ENCODE measurements at regions not wholly inside any gene's neighbourhood (a gene's known extent, or its start where the extent isn't known, plus 50 kb on each side); places are given as distances from the start of the nearest gene placed in this dataset.

- CTCF ChIA-PET = no interaction called here
- DNase-seq (ENCODE audit: extremely low spot score) = no peak
- POLR2A ChIA-PET = no interaction called here
- TF ChIP-seq CTCF (IDR thresholded peaks at IDR 0.05; ENCODE audit: control extremely low read depth, extremely low read depth, low read depth, missing control alignments) = no peak
Measured at GRCh38 chr5:165201369-165201768, 1696.0 kb downstream of the MAT2B start.

GRCh38 chr5:165201771-165202518 is 1696.5 kb downstream of the MAT2B start:
- ChIA-PET POLR2A (no interaction called here), CTCF (no interaction called here)
- no peak for TF ChIP-seq CTCF (IDR thresholded peaks at IDR 0.05; ENCODE audit: control extremely low read depth, extremely low read depth, low read depth, missing control alignments)
- DNase-seq (ENCODE audit: extremely low spot score) = no peak

- ChIA-PET POLR2A (no interaction called here), CTCF (no interaction called here)
- TF ChIP-seq CTCF (IDR thresholded peaks at IDR 0.05; ENCODE audit: control extremely low read depth, extremely low read depth, low read depth, missing control alignments) = no peak
- no peak for DNase-seq (ENCODE audit: extremely low spot score)
Measured at GRCh38 chr5:165202519-165202910, 1697.1 kb downstream of the MAT2B start.

- peak; percentile 52 for TF ChIP-seq CTCF (IDR thresholded peaks at IDR 0.05; ENCODE audit: control extremely low read depth, extremely low read depth, low read depth, missing control alignments)
- CTCF ChIA-PET = no interaction called here
- POLR2A ChIA-PET = no interaction called here
- DNase-seq (ENCODE audit: extremely low spot score) = no peak
Measured at GRCh38 chr5:165209101-165209727, 1703.8 kb downstream of the MAT2B start.

- no peak for DNase-seq (ENCODE audit: extremely low spot score)
- POLR2A ChIA-PET = no interaction called here
- CTCF ChIA-PET = interaction anchor here (1.2 to 1.9 kb wide), 3 partner anchors 9 to 13 kb away, joined by 3 to 4 read pairs (median 3); no protein-coding TSS in a partner anchor
- TF ChIP-seq CTCF (IDR thresholded peaks at IDR 0.05; ENCODE audit: control extremely low read depth, extremely low read depth, low read depth, missing control alignments) = no peak
Measured at GRCh38 chr5:165224366-165225045, 1719.1 kb downstream of the MAT2B start.

- no peak for DNase-seq (ENCODE audit: extremely low spot score)
- no peak for TF ChIP-seq CTCF (IDR thresholded peaks at IDR 0.05; ENCODE audit: control extremely low read depth, extremely low read depth, low read depth, missing control alignments)
- CTCF ChIA-PET = interaction anchor here (1.1 kb wide), 1 partner anchor 98 kb away, joined by 3 read pairs; no protein-coding TSS in a partner anchor
- POLR2A ChIA-PET = no interaction called here
Measured at GRCh38 chr5:165227515-165227914, 1722.1 kb downstream of the MAT2B start.

Data from GM10248 (cell line).